Astrocyte (in vitro differentiated cells and primary cell): ENCODE measurements at regions not wholly inside any gene's neighbourhood (a gene's known extent, or its start where the extent isn't known, plus 50 kb on each side); places are given as distances from the start of the nearest gene placed in this dataset.

Source experiments
- DNase-seq: peaks from one replicate; pipeline ENCODE4 v3.0.0-alpha.2; 2010; ENCODE audit warnings: low read depth
- FAIRE-seq: peaks from 2 replicates; lab custom pipeline; 2011; peaks lifted over from hg19 to GRCh38; lab: Jason Lieb, UNC
- H2AFZ ChIP-seq: 2 replicates; pipeline ENCODE4 v1.6.0; 2012; ENCODE audit warnings: low read depth, low read length, inconsistent platforms
- H3K27ac ChIP-seq: 2 replicates; pipeline ENCODE4 v1.5.1; 2011; ENCODE audit warnings: low read depth, low read length, inconsistent platforms
- H3K27me3 ChIP-seq: 2 replicates; pipeline ENCODE4 v1.6.0; 2011; ENCODE audit warnings: low read length, inconsistent platforms; ENCODE audit not compliant: insufficient read depth
- H3K36me3 ChIP-seq: 2 replicates; pipeline ENCODE4 v1.5.1; 2011; ENCODE audit warnings: low read length, inconsistent platforms; ENCODE audit not compliant: insufficient read depth
- H3K4me1 ChIP-seq: 2 replicates; pipeline ENCODE4 v1.5.1; 2011; ENCODE audit warnings: low read length, inconsistent platforms; ENCODE audit not compliant: insufficient read depth
- H3K4me2 ChIP-seq: 2 replicates; pipeline ENCODE4 v1.6.0; 2012; ENCODE audit warnings: low read length, inconsistent platforms
- H3K4me3 ChIP-seq: 2 replicates; pipeline ENCODE4 v1.5.1; 2011; ENCODE audit warnings: low read depth, mild to moderate bottlenecking, low read length, inconsistent platforms; ENCODE audit not compliant: insufficient read depth
- H3K79me2 ChIP-seq: 2 replicates; pipeline ENCODE4 v1.6.0; 2012; ENCODE audit warnings: mild to moderate bottlenecking, low read length, inconsistent platforms; ENCODE audit not compliant: insufficient read depth
- H3K9ac ChIP-seq: 2 replicates; pipeline ENCODE4 v1.6.0; 2012; ENCODE audit warnings: mild to moderate bottlenecking, low read length, inconsistent platforms
- H3K9me3 ChIP-seq: 2 replicates; pipeline ENCODE4 v1.5.1; 2012; ENCODE audit warnings: low read depth, mild to moderate bottlenecking, low read length, inconsistent platforms; ENCODE audit not compliant: insufficient read depth
- H4K20me1 ChIP-seq: 2 replicates; pipeline ENCODE4 v1.6.0; 2012; ENCODE audit warnings: low read length, inconsistent platforms; ENCODE audit not compliant: insufficient read depth
- H3K27ac Mint-ChIP-seq: one replicate; pipeline ENCODE4 v1.8.0; 2021; ENCODE audit warnings: mild to moderate bottlenecking, mixed read lengths; ENCODE audit not compliant: unreplicated experiment
- H3K27me3 Mint-ChIP-seq: one replicate; pipeline ENCODE4 v1.8.0; 2021; ENCODE audit warnings: low read depth, mixed read lengths; ENCODE audit not compliant: unreplicated experiment
- H3K36me3 Mint-ChIP-seq: one replicate; pipeline ENCODE4 v1.8.0; 2021; ENCODE audit warnings: low read depth, mixed read lengths; ENCODE audit not compliant: unreplicated experiment
- H3K4me1 Mint-ChIP-seq: one replicate; pipeline ENCODE4 v1.8.0; 2021; ENCODE audit warnings: low read depth, mixed read lengths; ENCODE audit not compliant: unreplicated experiment
- H3K4me3 Mint-ChIP-seq: one replicate; pipeline ENCODE4 v1.8.0; 2021; ENCODE audit warnings: mild to moderate bottlenecking, moderate library complexity, mixed read lengths; ENCODE audit not compliant: unreplicated experiment
- H3K9me3 Mint-ChIP-seq: one replicate; pipeline ENCODE4 v1.8.0; 2021; ENCODE audit warnings: mild to moderate bottlenecking, mixed read lengths; ENCODE audit not compliant: unreplicated experiment
- EZH2 ChIP-seq: IDR thresholded peaks from 2 replicates; pipeline ENCODE4 v1.6.1; 2012; ENCODE audit warnings: mild to moderate bottlenecking, low read length, inconsistent platforms; ENCODE audit not compliant: insufficient read depth
- TF ChIP-seq, protein P1 (sequence below): IDR thresholded peaks from 2 replicates; pipeline ENCODE4 v1.5.1; 2011; ENCODE audit warnings: low read depth, mild to moderate bottlenecking, inconsistent platforms, low read length, moderate library complexity; ENCODE audit not compliant: insufficient read depth

DNA sequence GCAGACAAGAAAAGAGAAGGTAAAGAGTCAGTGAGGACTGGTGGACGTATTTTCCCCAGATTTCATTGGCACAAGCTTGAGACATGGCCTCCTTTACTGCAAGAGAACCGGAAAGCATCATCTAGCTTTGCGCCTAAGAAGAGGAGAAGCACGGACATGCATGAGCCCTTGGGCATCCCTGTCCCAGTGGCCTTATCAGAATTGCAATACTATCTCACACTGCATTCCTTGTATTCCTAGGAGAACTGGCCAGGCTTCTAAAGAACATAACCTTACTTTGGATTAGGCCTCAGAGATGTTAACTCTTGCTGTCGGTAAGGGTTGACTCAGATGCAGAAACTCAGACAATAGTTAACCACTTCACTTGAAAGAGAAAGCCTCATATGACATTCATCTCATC, 229.5 kb upstream of the PRICKLE2 start:
- H3K27ac ChIP-seq = no peak overlapping the region

GRCh38 chr3:64454179-64454578, 228.9 kb upstream of the PRICKLE2 start:
- Mint-ChIP-seq H3K27me3 (peaks cover 4% of the 10 kb centered on the region), H3K4me3 (peak overlapping the region; percentile 43)

More for the DNA sequence above, 229.5 kb upstream of the PRICKLE2 start:
- no peak for TF ChIP-seq EZH2
- TF ChIP-seq, protein P1, sequence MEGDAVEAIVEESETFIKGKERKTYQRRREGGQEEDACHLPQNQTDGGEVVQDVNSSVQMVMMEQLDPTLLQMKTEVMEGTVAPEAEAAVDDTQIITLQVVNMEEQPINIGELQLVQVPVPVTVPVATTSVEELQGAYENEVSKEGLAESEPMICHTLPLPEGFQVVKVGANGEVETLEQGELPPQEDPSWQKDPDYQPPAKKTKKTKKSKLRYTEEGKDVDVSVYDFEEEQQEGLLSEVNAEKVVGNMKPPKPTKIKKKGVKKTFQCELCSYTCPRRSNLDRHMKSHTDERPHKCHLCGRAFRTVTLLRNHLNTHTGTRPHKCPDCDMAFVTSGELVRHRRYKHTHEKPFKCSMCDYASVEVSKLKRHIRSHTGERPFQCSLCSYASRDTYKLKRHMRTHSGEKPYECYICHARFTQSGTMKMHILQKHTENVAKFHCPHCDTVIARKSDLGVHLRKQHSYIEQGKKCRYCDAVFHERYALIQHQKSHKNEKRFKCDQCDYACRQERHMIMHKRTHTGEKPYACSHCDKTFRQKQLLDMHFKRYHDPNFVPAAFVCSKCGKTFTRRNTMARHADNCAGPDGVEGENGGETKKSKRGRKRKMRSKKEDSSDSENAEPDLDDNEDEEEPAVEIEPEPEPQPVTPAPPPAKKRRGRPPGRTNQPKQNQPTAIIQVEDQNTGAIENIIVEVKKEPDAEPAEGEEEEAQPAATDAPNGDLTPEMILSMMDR = no peak
- Histone ChIP-seq H3K36me3 (no peaks in the 10 kb centered on the region), H3K4me1 (peaks cover 11% of the 10 kb centered on the region), H3K4me2 (no peak overlapping the region), H3K9me3 (no peaks in the 10 kb centered on the region), H4K20me1 (no peaks in the 10 kb centered on the region), H2AFZ (no peak overlapping the region), H3K4me3 (no peak overlapping the region), H3K79me2 (no peaks in the 10 kb centered on the region), H3K9ac (no peak overlapping the region), H3K27me3 (peaks cover 7% of the 10 kb centered on the region)
- no peak for DNase-seq
- H3K4me1 Mint-ChIP-seq = peaks cover 14% of the 10 kb centered on the region
- H3K9me3 Mint-ChIP-seq = no peaks in the 10 kb centered on the region
- peaks cover 4% of the 10 kb centered on the region for H3K27me3 Mint-ChIP-seq
- H3K27ac Mint-ChIP-seq = peak overlapping the region; percentile 77
- no peak for FAIRE-seq
- no peak overlapping the region for H3K4me3 Mint-ChIP-seq
- peaks cover 9% of the 10 kb centered on the region for H3K36me3 Mint-ChIP-seq

More at GRCh38 chr3:64454179-64454578, 228.9 kb upstream of the PRICKLE2 start:
- Histone ChIP-seq H3K4me1 (peaks cover 15% of the 10 kb centered on the region), H3K79me2 (no peaks in the 10 kb centered on the region), H3K4me3 (no peak overlapping the region), H3K9ac (no peak overlapping the region), H3K36me3 (no peaks in the 10 kb centered on the region), H3K27ac (no peak overlapping the region), H3K9me3 (no peaks in the 10 kb centered on the region), H3K27me3 (peaks cover 7% of the 10 kb centered on the region), H2AFZ (no peak overlapping the region), H4K20me1 (no peaks in the 10 kb centered on the region), H3K4me2 (no peak overlapping the region)
- DNase-seq (peak; percentile 79), FAIRE-seq (no peak)
- H3K9me3 Mint-ChIP-seq = no peaks in the 10 kb centered on the region
- no peak for TF ChIP-seq EZH2
- TF ChIP-seq, protein P1 = no peak
- peaks cover 9% of the 10 kb centered on the region for H3K36me3 Mint-ChIP-seq
- peaks cover 14% of the 10 kb centered on the region for H3K4me1 Mint-ChIP-seq
- peak overlapping the region; percentile 77 for H3K27ac Mint-ChIP-seq
